Epithelial cell of proximal tubule (primary cell): ENCODE measurements at regions not wholly inside any gene's neighbourhood (a gene's known extent, or its start where the extent isn't known, plus 50 kb on each side); places are given as distances from the start of the nearest gene placed in this dataset.

ENCODE experiments used
- DNase-seq: peaks from one replicate; pipeline ENCODE4 v3.0.0-alpha.2; 2011; ENCODE audit warnings: low read depth
- H3K4me3 ChIP-seq: 2 replicates; pipeline ENCODE4 v1.5.1; 2011; ENCODE audit warnings: low read depth, mild to moderate bottlenecking, low read length
- TF ChIP-seq, protein P1 (sequence below): conservative IDR thresholded peaks from 2 replicates; pipeline ENCODE4 v1.5.1; 2012; ENCODE audit warnings: low read depth, mild to moderate bottlenecking, low read length

DNA sequence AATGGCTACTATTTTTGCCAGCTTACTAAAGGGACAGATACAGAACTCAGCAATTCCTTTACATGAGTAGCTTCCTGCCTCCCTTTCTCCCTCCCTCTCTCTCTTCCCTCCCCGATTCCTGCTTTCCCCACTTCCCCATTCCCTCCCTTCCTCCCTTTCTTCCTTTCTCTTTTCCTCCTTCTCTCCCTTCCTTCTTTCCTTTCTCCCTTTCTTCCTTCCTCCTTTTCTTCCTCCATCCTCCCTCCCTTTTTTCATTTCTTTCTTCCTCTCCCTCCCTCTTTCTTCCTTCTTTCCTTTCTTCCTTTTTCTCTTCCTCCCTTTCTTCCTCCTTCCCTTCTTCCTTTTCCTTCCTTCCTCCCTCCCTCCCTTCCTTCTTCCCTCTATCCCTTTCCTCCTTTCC lies 178.1 kb downstream of the RNF144B start:
- no peak for DNase-seq
- H3K4me3 ChIP-seq = no peak overlapping the region
- TF ChIP-seq, protein P1, sequence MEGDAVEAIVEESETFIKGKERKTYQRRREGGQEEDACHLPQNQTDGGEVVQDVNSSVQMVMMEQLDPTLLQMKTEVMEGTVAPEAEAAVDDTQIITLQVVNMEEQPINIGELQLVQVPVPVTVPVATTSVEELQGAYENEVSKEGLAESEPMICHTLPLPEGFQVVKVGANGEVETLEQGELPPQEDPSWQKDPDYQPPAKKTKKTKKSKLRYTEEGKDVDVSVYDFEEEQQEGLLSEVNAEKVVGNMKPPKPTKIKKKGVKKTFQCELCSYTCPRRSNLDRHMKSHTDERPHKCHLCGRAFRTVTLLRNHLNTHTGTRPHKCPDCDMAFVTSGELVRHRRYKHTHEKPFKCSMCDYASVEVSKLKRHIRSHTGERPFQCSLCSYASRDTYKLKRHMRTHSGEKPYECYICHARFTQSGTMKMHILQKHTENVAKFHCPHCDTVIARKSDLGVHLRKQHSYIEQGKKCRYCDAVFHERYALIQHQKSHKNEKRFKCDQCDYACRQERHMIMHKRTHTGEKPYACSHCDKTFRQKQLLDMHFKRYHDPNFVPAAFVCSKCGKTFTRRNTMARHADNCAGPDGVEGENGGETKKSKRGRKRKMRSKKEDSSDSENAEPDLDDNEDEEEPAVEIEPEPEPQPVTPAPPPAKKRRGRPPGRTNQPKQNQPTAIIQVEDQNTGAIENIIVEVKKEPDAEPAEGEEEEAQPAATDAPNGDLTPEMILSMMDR = no peak

DNA sequence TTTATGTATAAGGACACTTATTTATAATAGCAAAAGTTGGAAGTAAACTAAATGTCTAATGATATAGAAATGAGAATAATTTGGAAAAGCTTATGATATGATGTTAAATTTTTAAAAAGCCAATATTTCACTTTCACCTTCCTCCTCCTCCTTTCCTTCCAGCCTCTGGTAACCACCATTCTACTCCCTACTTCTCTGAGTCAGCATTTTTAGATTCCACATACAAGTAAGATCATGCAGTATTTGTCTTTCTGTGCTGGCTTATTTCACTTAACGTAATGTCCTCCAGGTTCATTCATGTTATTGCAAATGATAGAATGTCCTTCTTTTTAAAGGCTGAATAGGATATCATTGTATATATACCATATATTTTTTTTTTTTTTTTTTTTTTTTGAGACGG lies 180.2 kb downstream of the RNF144B start:
- DNase-seq = no peak
- TF ChIP-seq, protein P1 = no peak
- H3K4me3 ChIP-seq = no peak overlapping the region

- no peak overlapping the region for H3K4me3 ChIP-seq
- DNase-seq = no peak
- TF ChIP-seq, protein P1 = no peak
These were observed 190.3 kb downstream of the RNF144B start for GRCh38 chr6:18577491-18577890.

- no peak for DNase-seq
- H3K4me3 ChIP-seq = no peak overlapping the region
- TF ChIP-seq, protein P1 = no peak
These were observed 192.0 kb downstream of the RNF144B start for GRCh38 chr6:18579166-18579565.

DNA sequence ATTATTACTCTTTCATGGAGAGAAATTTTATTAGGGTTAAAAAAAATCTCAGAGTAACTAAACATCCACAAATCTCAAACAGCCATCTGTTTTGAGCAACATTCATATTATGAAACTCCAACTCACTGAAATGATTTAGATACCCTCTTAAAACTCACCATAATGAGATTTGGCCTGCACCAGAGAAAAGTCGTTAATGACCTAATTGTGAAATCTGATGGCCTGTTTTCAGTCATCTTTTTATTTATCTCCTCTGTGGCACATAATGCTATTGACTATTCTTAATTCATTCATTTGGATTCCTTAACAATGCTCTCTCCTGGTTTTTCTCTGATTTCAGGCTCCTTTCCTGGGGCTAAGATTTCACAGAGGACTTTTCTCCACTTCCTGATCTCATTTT lies 192.7 kb downstream of the RNF144B start:
- H3K4me3 ChIP-seq = no peak overlapping the region
- no peak for DNase-seq
- TF ChIP-seq, protein P1 = no peak

DNA sequence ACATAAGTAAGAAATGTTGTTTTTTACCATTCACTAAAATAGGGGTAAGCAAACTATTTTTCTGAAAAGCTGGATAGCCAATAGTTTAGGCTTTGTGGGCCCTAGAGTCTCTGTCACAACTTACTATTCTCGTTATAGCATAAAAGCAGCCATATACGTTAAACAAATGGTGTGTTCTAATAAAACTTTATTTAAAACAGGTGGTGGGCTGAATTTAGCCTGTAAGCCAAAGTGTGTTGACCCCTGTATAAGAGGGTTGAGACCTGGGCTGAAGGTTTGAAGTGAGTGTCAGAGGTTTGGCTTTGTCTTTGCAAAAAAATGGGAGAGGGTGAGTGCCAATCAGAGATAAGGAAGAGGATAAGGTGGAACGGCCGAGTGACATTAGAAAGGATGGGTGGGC lies 197.2 kb downstream of the RNF144B start:
- TF ChIP-seq, protein P1 = no peak
- no peak overlapping the region for H3K4me3 ChIP-seq
- no peak for DNase-seq

GRCh38 chr6:18585032-18585573 lies 198.0 kb downstream of the RNF144B start:
- DNase-seq = peak; percentile 63
- no peak overlapping the region for H3K4me3 ChIP-seq
- TF ChIP-seq, protein P1 = no peak
